ENCODE measurements at regions not wholly inside any gene's neighbourhood (a gene's known extent, or its start where the extent isn't known, plus 50 kb on each side); places are given as distances from the start of the nearest gene placed in this dataset.

DNA sequence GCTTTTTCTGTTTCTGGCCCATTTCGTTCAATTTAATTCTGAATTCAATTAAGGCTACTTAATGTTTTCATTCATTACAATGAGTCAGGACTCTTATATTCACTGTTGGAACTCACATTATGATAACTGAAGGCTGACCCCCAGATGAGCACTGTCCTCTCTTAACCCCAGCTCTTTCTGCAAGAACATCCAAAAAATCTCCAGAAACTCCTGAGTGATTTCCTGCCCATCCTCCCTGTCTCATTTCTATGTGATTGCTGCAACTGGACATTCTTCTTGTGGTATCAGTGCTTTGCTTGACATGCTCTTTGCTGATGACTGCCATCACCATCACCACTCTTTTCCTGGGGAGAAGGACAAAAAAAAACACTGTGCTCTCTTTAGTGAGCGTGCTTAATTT lies 240.3 kb downstream of the SPRY2 start:
- TF ChIP-seq, protein P1, sequence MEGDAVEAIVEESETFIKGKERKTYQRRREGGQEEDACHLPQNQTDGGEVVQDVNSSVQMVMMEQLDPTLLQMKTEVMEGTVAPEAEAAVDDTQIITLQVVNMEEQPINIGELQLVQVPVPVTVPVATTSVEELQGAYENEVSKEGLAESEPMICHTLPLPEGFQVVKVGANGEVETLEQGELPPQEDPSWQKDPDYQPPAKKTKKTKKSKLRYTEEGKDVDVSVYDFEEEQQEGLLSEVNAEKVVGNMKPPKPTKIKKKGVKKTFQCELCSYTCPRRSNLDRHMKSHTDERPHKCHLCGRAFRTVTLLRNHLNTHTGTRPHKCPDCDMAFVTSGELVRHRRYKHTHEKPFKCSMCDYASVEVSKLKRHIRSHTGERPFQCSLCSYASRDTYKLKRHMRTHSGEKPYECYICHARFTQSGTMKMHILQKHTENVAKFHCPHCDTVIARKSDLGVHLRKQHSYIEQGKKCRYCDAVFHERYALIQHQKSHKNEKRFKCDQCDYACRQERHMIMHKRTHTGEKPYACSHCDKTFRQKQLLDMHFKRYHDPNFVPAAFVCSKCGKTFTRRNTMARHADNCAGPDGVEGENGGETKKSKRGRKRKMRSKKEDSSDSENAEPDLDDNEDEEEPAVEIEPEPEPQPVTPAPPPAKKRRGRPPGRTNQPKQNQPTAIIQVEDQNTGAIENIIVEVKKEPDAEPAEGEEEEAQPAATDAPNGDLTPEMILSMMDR (IDR thresholded peaks at IDR 0.05), result no peak
- TF ChIP-seq POLR2A (IDR thresholded peaks at IDR 0.05; ENCODE audit: low read depth), result no peak
- TF ChIP-seq EP300 (IDR thresholded peaks at IDR 0.05), result no peak

Measured in esophagus muscularis mucosa (tissue), 4 donors.